GM12878 (cell line): ENCODE measurements at regions not wholly inside any gene's neighbourhood (a gene's known extent, or its start where the extent isn't known, plus 50 kb on each side); places are given as distances from the start of the nearest gene placed in this dataset.
A peak's percentile ranks its signal among the peaks of the same experiment; 100 is the strongest.

Source experiments
- ATF7 ChIP-seq: fragments of 450-650 bp; IDR thresholded peaks from 2 replicates; pipeline ENCODE4 v1.6.1; 2016; ENCODE audit warnings: low read depth, mild to moderate bottlenecking
- BACH1 ChIP-seq: fragments of 450-650 bp; IDR thresholded peaks from 2 replicates; pipeline ENCODE4 v1.6.1; 2017; ENCODE audit warnings: mild to moderate bottlenecking, borderline replicate concordance
- CEBPB ChIP-seq, 2 experiments: fragments of 150-350 bp in 1 of 2; IDR thresholded peaks; 2 replicates each; pipeline ENCODE4 v1.6.1; 2012 to 2014; ENCODE audit warnings: low read depth in 2 of 2, low read length in 2 of 2, borderline replicate concordance in 1 of 2, inconsistent platforms in 1 of 2
- CREB1 ChIP-seq: IDR thresholded peaks from 2 replicates; pipeline ENCODE4 v1.6.1; 2012; ENCODE audit warnings: low read depth, mild to moderate bottlenecking, inconsistent platforms
- CREM ChIP-seq: IDR thresholded peaks from 2 replicates; pipeline ENCODE4 v1.6.1; 2014; ENCODE audit warnings: antibody characterized with exemption, low read depth
- EP300 ChIP-seq, 2 experiments: fragments of 150-350 bp in 1 of 2; IDR thresholded peaks; 2 replicates each; pipeline ENCODE4 v1.6.1; 2011 to 2012; ENCODE audit warnings: low read depth in 2 of 2, low read length in 2 of 2, borderline replicate concordance in 1 of 2, improper control_type of control experiment in 1 of 2, inconsistent platforms in 1 of 2; ENCODE audit not compliant: control insufficient read depth in 1 of 2
- IKZF1 ChIP-seq: fragments of 450-650 bp; conservative IDR thresholded peaks from 2 replicates; pipeline ENCODE4 v1.6.1; 2017; ENCODE audit warnings: antibody characterized with exemption, mild to moderate bottlenecking
- JUND ChIP-seq: IDR thresholded peaks from 2 replicates; pipeline ENCODE4 v1.6.1; 2012; ENCODE audit warnings: low read depth, mild to moderate bottlenecking, low read length, improper control_type of control experiment, moderate library complexity
- KDM1A ChIP-seq: fragments of 200-600 bp; sonication (generic); IDR thresholded peaks from 2 replicates; pipeline ENCODE4 v1.6.1; 2016; ENCODE audit warnings: borderline replicate concordance
- MXI1 ChIP-seq: fragments of 150-350 bp; IDR thresholded peaks from 2 replicates; pipeline ENCODE4 v1.6.1; 2011; ENCODE audit warnings: low read depth, mild to moderate bottlenecking, inconsistent platforms, low read length, improper control_type of control experiment
- NRF1 ChIP-seq: conservative IDR thresholded peaks from 2 replicates; pipeline ENCODE4 v1.6.1; 2011; ENCODE audit warnings: mild to moderate bottlenecking, low read depth, low read length, improper control_type of control experiment
- POLR2AphosphoS5 ChIP-seq: IDR thresholded peaks from 2 replicates; pipeline ENCODE4 v1.6.1; 2011; ENCODE audit warnings: mild to moderate bottlenecking, low read length, inconsistent platforms
- RAD21 ChIP-seq: IDR thresholded peaks from 2 replicates; pipeline ENCODE4 v1.6.1; 2011; ENCODE audit warnings: mild to moderate bottlenecking, low read depth, low read length, moderate library complexity; ENCODE audit not compliant: insufficient read depth
- RB1 ChIP-seq: fragments of 450-650 bp; formaldehyde crosslinking; IDR thresholded peaks from 2 replicates; pipeline ENCODE4 v1.6.1; 2017; ENCODE audit warnings: mild to moderate bottlenecking, borderline replicate concordance
- RBBP5 ChIP-seq: fragments of 200-600 bp; sonication (generic); conservative IDR thresholded peaks from 2 replicates; pipeline ENCODE4 v1.6.1; 2016
- RUNX3 ChIP-seq: IDR thresholded peaks from 2 replicates; pipeline ENCODE4 v1.6.1; 2012; ENCODE audit warnings: low read length, inconsistent platforms
- SIX5 ChIP-seq: IDR thresholded peaks from 2 replicates; pipeline ENCODE4 v1.6.1; 2011; ENCODE audit warnings: mild to moderate bottlenecking, low read depth, low read length, moderate library complexity; ENCODE audit not compliant: severe bottlenecking
- SMAD5 ChIP-seq: IDR thresholded peaks from 2 replicates; pipeline ENCODE4 v1.6.1; 2016; ENCODE audit warnings: antibody characterized with exemption, low read depth
- WRNIP1 ChIP-seq: IDR thresholded peaks from 2 replicates; pipeline ENCODE4 v1.6.1; 2011; ENCODE audit warnings: low read depth, low read length, improper control_type of control experiment, borderline replicate concordance
- YY1 ChIP-seq: IDR thresholded peaks from 2 replicates; pipeline ENCODE4 v1.6.1; 2011; ENCODE audit warnings: low read depth, mild to moderate bottlenecking, low read length
- ZNF217 ChIP-seq: fragments of 450-650 bp; IDR thresholded peaks from 2 replicates; pipeline ENCODE4 v1.6.1; 2017; ENCODE audit warnings: antibody characterized with exemption, mild to moderate bottlenecking
- TF ChIP-seq, protein P1 (sequence below): fragments of 450-650 bp; formaldehyde crosslinking; IDR thresholded peaks from 2 replicates; pipeline ENCODE4 v1.4.0; 2020; ENCODE audit warnings: mild to moderate bottlenecking, moderate library complexity
- TF ChIP-seq, protein P2 (sequence below): IDR thresholded peaks from 2 replicates; pipeline ENCODE4 v1.6.1; 2011; ENCODE audit warnings: borderline replicate concordance, low read depth, mild to moderate bottlenecking, moderate library complexity, low read length; ENCODE audit not compliant: insufficient read depth, poor library complexity, severe bottlenecking
- TF ChIP-seq, protein P3 (sequence below): fragments of 450-650 bp; IDR thresholded peaks from 2 replicates; pipeline ENCODE4 v1.6.1; 2018; ENCODE audit warnings: borderline replicate concordance, mild to moderate bottlenecking; ENCODE audit not compliant: partially characterized antibody

DNA sequence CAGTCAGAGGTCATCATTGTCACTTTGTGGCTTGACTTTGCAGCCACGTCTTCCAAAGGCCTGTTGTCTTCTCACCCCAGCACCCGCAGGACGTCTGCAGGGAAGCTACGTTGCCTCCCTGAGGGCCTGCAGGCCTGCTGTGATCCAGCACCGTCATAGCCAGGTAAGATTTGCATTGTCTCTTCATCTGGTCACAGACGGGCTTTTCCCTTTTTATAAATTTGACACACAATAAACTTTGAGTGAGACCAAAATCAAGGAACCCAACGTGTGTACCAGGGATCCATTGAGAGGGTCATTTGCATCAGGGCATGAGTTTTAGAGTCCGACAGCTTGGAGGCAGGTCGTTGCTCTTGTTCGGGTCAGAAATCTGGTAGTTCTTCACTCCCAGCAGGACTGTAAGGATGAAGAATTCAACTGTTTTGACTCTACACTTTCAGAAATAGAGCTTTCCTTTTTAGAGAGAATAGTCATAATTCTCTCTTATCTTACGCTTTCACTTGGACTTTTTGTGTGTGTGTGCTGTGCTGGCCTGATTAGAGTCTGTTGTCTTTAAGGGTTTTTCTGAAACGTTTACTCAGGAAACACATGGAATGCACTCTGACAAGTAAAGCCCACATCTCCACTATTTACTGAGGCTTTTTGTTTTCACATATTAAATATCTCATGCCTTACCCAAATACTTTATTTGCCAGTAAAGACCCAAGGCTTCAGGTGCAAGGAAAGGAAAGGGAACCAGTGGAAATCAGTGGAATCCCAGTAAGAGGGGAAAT, 177.2 kb upstream of the TAB2 start (continued):
- TF ChIP-seq, protein P1, sequence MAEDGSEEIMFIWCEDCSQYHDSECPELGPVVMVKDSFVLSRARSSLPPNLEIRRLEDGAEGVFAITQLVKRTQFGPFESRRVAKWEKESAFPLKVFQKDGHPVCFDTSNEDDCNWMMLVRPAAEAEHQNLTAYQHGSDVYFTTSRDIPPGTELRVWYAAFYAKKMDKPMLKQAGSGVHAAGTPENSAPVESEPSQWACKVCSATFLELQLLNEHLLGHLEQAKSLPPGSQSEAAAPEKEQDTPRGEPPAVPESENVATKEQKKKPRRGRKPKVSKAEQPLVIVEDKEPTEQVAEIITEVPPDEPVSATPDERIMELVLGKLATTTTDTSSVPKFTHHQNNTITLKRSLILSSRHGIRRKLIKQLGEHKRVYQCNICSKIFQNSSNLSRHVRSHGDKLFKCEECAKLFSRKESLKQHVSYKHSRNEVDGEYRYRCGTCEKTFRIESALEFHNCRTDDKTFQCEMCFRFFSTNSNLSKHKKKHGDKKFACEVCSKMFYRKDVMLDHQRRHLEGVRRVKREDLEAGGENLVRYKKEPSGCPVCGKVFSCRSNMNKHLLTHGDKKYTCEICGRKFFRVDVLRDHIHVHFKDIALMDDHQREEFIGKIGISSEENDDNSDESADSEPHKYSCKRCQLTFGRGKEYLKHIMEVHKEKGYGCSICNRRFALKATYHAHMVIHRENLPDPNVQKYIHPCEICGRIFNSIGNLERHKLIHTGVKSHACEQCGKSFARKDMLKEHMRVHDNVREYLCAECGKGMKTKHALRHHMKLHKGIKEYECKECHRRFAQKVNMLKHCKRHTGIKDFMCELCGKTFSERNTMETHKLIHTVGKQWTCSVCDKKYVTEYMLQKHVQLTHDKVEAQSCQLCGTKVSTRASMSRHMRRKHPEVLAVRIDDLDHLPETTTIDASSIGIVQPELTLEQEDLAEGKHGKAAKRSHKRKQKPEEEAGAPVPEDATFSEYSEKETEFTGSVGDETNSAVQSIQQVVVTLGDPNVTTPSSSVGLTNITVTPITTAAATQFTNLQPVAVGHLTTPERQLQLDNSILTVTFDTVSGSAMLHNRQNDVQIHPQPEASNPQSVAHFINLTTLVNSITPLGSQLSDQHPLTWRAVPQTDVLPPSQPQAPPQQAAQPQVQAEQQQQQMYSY: no peak
- TF ChIP-seq ATF7 (peak; percentile 70), RUNX3 (peak; percentile 69), POLR2AphosphoS5 (peak; percentile 51; the same call in 1 of the 2 replicates), BACH1 (no peak), CREB1 (peak; percentile 53; the same call in 1 of the 2 replicates), KDM1A (no peak), WRNIP1 (no peak), SIX5 (no peak), CEBPB (IDR thresholded peaks at IDR 0.05; ENCODE audit: borderline replicate concordance in 1 of 2, low read depth in 2 of 2, low read length in 2 of 2) (no peak), SMAD5 (0 out of 2 replicates have a peak, but pooled peaks have one; percentile 55), MXI1 (peak; percentile 73), RBBP5 (no peak), ZNF217 (0 out of 2 replicates have a peak, but pooled peaks have one; percentile 58), NRF1 (no peak), YY1 (peak; percentile 36; the same call in 1 of the 2 replicates), CREM (peak; percentile 78), IKZF1 (peak; percentile 73), EP300 (IDR thresholded peaks at IDR 0.05; ENCODE audit: borderline replicate concordance in 1 of 2, control insufficient read depth in 1 of 2, low read depth in 2 of 2, low read length in 2 of 2) (peak; percentile 80 to 84; a peak in 3 of 4 replicates), RAD21 (peak; percentile 16; the same call in 1 of the 2 replicates), RB1 (no peak), JUND (no peak)
- TF ChIP-seq, protein P2, sequence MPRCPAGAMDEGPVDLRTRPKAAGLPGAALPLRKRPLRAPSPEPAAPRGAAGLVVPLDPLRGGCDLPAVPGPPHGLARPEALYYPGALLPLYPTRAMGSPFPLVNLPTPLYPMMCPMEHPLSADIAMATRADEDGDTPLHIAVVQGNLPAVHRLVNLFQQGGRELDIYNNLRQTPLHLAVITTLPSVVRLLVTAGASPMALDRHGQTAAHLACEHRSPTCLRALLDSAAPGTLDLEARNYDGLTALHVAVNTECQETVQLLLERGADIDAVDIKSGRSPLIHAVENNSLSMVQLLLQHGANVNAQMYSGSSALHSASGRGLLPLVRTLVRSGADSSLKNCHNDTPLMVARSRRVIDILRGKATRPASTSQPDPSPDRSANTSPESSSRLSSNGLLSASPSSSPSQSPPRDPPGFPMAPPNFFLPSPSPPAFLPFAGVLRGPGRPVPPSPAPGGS: no peak
- TF ChIP-seq, protein P3, sequence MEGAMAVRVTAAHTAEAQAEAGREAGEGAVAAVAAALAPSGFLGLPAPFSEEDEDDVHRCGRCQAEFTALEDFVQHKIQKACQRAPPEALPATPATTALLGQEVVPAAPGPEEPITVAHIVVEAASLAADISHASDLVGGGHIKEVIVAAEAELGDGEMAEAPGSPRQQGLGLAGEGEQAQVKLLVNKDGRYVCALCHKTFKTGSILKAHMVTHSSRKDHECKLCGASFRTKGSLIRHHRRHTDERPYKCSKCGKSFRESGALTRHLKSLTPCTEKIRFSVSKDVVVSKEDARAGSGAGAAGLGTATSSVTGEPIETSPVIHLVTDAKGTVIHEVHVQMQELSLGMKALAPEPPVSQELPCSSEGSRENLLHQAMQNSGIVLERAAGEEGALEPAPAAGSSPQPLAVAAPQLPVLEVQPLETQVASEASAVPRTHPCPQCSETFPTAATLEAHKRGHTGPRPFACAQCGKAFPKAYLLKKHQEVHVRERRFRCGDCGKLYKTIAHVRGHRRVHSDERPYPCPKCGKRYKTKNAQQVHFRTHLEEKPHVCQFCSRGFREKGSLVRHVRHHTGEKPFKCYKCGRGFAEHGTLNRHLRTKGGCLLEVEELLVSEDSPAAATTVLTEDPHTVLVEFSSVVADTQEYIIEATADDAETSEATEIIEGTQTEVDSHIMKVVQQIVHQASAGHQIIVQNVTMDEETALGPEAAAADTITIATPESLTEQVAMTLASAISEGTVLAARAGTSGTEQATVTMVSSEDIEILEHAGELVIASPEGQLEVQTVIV: no peak
